AG04450 (cell line): ENCODE measurements at regions not wholly inside any gene's neighbourhood (a gene's known extent, or its start where the extent isn't known, plus 50 kb on each side); places are given as distances from the start of the nearest gene placed in this dataset.

ENCODE experiments used
- CTCF ChIA-PET: fragments of 300-600, 350-600 bp; formaldehyde crosslinking; extraction: SDS; loops from one replicate; lab custom pipeline; 2022; ENCODE audit warnings: antibody characterized with exemption, inconsistent platforms; lab: Charles Lee
- POLR2A ChIA-PET: fragments of 350-600 bp; formaldehyde crosslinking; extraction: SDS; loops from one replicate; lab custom pipeline; 2021; ENCODE audit warnings: antibody characterized with exemption, inconsistent platforms; lab: Yijun Ruan, JAX
- DNase-seq: peaks from one replicate; pipeline ENCODE4 v3.0.0-alpha.2; 2011; ENCODE audit warnings: low read depth, low spot score
- H3K27ac ChIP-seq: one replicate; pipeline ENCODE4 v1.5.1; 2012; ENCODE audit warnings: low read depth, low read length, control low read depth
- H3K27me3 ChIP-seq: one replicate; pipeline ENCODE4 v1.6.0; 2012; ENCODE audit warnings: low read length; ENCODE audit not compliant: control insufficient read depth, insufficient read depth
- H3K4me3 ChIP-seq: 2 replicates; pipeline ENCODE4 v1.5.1; 2011; ENCODE audit warnings: mild to moderate bottlenecking, low read depth, low read length, control low read depth
- H3K9me3 ChIP-seq: 2 replicates; pipeline ENCODE4 v1.5.1; 2012; ENCODE audit warnings: low read length; ENCODE audit not compliant: control insufficient read depth, insufficient read depth
- CTCF ChIP-seq: IDR thresholded peaks from 2 replicates; pipeline ENCODE4 v1.5.1; 2011; ENCODE audit warnings: low read depth, low read length, control low read depth, inconsistent platforms

GRCh38 chrX:10893366-10893765, 217.8 kb upstream of the HCCS start:
- no peak for DNase-seq
- POLR2A ChIA-PET = no interaction called here
- H3K4me3 ChIP-seq = no peak overlapping the region
- no peak for TF ChIP-seq CTCF
- CTCF ChIA-PET = no interaction called here
- no peaks in the 10 kb centered on the region for H3K27me3 ChIP-seq
- H3K9me3 ChIP-seq = no peaks in the 10 kb centered on the region; the same call in 1 of the 2 replicates
- no peak overlapping the region for H3K27ac ChIP-seq

DNA sequence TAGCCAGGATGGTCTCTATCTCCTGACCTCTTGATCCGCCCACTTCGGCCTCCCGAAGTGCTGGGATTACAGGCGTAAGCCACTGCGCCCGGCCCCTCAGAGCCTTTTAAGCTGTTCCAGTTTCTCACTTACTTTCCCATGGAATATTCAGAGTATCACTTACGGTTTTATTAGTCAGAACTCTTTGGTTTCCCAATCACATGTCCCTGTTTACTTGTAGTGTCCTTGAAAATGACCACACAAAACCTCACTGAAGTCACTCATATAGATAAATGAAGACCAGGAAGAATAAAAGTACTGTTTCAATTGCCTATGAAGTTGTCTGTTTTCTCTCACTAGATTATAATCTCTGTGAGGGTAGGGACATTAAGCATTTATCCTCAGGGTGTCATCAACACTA, 217.2 kb upstream of the HCCS start:
- POLR2A ChIA-PET = no interaction called here
- no peak for TF ChIP-seq CTCF

GRCh38 chrX:10897768-10898167, 213.4 kb upstream of the HCCS start:
- no peaks in the 10 kb centered on the region for H3K27me3 ChIP-seq
- no peak overlapping the region for H3K4me3 ChIP-seq
- no peak for TF ChIP-seq CTCF
- H3K9me3 ChIP-seq = no peaks in the 10 kb centered on the region; the same call in 1 of the 2 replicates
- CTCF ChIA-PET = no interaction called here
- POLR2A ChIA-PET = no interaction called here
- no peak overlapping the region for H3K27ac ChIP-seq
- DNase-seq = no peak

More for the DNA sequence above, 217.2 kb upstream of the HCCS start:
- Histone ChIP-seq H3K9me3 (no peaks in the 10 kb centered on the region; the same call in 1 of the 2 replicates), H3K27ac (no peak overlapping the region), H3K27me3 (no peaks in the 10 kb centered on the region), H3K4me3 (no peak overlapping the region)
- CTCF ChIA-PET = no interaction called here
- DNase-seq = no peak

- H3K4me3 ChIP-seq = no peak overlapping the region
- H3K27me3 ChIP-seq = no peaks in the 10 kb centered on the region
- ChIA-PET CTCF (interaction anchor here (0.7 kb wide), 1 partner anchor 163 kb away, joined by 3 read pairs; no protein-coding TSS in a partner anchor), POLR2A (no interaction called here)
- no peak overlapping the region for H3K27ac ChIP-seq
- DNase-seq = no peak
- no peak for TF ChIP-seq CTCF
- no peaks in the 10 kb centered on the region for H3K9me3 ChIP-seq
These were observed 210.4 kb upstream of the HCCS start for GRCh38 chrX:10900585-10901289.

- DNase-seq = no peak
- TF ChIP-seq CTCF = no peak
- CTCF ChIA-PET = no interaction called here
- Histone ChIP-seq H3K27ac (no peak overlapping the region), H3K4me3 (no peak overlapping the region), H3K27me3 (no peaks in the 10 kb centered on the region), H3K9me3 (no peaks in the 10 kb centered on the region)
- POLR2A ChIA-PET = no interaction called here
These were observed 209.9 kb upstream of the HCCS start for GRCh38 chrX:10901290-10901633.
